Activated T-cell treated with anti-CD3 and anti-CD28 coated beads, Interleukin-2, amount 50 U/mL, for 72 hours (primary cell): ENCODE measurements at regions not wholly inside any gene's neighbourhood (a gene's known extent, or its start where the extent isn't known, plus 50 kb on each side); places are given as distances from the start of the nearest gene placed in this dataset.

Source experiments
- ATAC-seq, 2 donors: fragments of 150-1000 bp; cut with Tn5 transposase; replicated peaks in 1 of 2; 2 replicates each; pipeline ENCODE4 v1.10.0; 2021; ENCODE audit warnings: moderate library complexity in 2 of 2, mild to moderate bottlenecking in 1 of 2
- DNase-seq, 2 donors: peaks; one replicate each; pipeline ENCODE4 v3.0.0; 2021 to 2022; ENCODE audit warnings: mixed read lengths in 1 of 2
- H3K27ac Mint-ChIP-seq: one replicate; pipeline ENCODE4 v1.8.0; 2022; ENCODE audit warnings: mild to moderate bottlenecking, moderate library complexity, mixed read lengths
- H3K27me3 Mint-ChIP-seq: one replicate; pipeline ENCODE4 v1.8.0; 2022; ENCODE audit warnings: low read depth, mixed read lengths
- H3K36me3 Mint-ChIP-seq, 2 donors: one replicate each; pipeline ENCODE4 v1.8.0; 2022; ENCODE audit warnings: mixed read lengths in 2 of 2, mild to moderate bottlenecking in 1 of 2; ENCODE audit not compliant: insufficient read depth in 2 of 2
- H3K4me1 Mint-ChIP-seq: one replicate; pipeline ENCODE4 v1.8.0; 2022; ENCODE audit warnings: low read depth, mixed read lengths
- H3K4me3 Mint-ChIP-seq, 2 donors: one replicate each; pipeline ENCODE4 v1.8.0; 2022; ENCODE audit warnings: mild to moderate bottlenecking in 2 of 2, mixed read lengths in 2 of 2, moderate library complexity in 2 of 2
- H3K9me3 Mint-ChIP-seq, 2 donors: one replicate each; pipeline ENCODE4 v1.8.0; 2022; ENCODE audit warnings: mixed read lengths in 2 of 2

DNA sequence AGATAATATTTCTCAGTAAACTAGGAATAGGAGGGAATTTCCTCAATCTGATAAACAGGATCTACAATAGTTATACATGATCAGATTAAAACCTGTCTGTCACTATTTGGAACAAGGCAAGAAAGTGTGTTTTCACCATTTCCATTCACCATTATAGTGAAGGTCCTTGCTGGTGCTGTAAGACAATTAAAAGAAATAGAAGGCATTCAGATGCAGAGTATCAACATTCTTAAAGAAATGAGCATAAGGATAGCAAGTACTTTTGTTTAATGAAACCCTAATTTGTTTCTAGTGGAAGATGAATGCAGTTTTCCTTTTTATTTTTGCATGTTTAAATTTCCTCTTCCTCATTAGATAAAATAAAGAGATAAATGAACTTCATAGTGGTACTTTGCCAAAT is 693.7 kb downstream of the PLCL1 start:
- Mint-ChIP-seq H3K4me1 (no peaks in the 10 kb centered on the region), H3K27ac (no peak overlapping the region), H3K9me3 (no peaks in the 10 kb centered on the region), H3K27me3 (no peaks in the 10 kb centered on the region), H3K4me3 (no peak overlapping the region), H3K36me3 (no peaks in the 10 kb centered on the region)
- ATAC-seq, result no peak
- DNase-seq, result no peak

- no peak for DNase-seq
- no peak overlapping the region for H3K27ac Mint-ChIP-seq
- H3K36me3 Mint-ChIP-seq, result no peaks in the 10 kb centered on the region
Observed at GRCh38 chr2:198494931-198495330, 690.5 kb downstream of the PLCL1 start.

GRCh38 chr2:198490748-198491147 is 686.4 kb downstream of the PLCL1 start:
- DNase-seq (no peak), ATAC-seq (no peak)
- Mint-ChIP-seq H3K4me3 (no peak overlapping the region), H3K9me3 (no peaks in the 10 kb centered on the region), H3K4me1 (no peaks in the 10 kb centered on the region), H3K36me3 (no peaks in the 10 kb centered on the region), H3K27me3 (peaks cover 6% of the 10 kb centered on the region), H3K27ac (no peak overlapping the region)

More at GRCh38 chr2:198494931-198495330, 690.5 kb downstream of the PLCL1 start:
- Mint-ChIP-seq H3K4me3 (no peak overlapping the region), H3K27me3 (peaks cover 6% of the 10 kb centered on the region), H3K9me3 (no peaks in the 10 kb centered on the region), H3K4me1 (no peaks in the 10 kb centered on the region)
- no peak for ATAC-seq

DNA sequence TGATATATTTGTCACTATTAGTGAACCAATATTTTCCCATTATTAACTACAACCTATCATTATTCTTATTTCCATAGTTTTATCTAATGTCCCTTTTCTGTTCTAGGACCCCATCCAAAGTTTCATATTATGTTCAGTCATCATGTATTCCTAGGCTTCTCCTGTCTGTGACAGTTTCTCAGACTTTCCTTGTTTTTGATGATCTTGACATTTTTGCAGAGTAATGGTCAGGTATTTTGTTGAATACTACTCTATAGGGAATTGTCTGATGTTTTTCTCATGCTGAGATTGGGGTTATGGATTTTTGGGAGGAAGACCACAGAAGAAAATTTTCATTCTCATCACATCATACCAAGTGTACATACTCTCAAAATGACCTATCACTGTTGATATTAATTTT is 684.6 kb downstream of the PLCL1 start:
- no peak overlapping the region for H3K27ac Mint-ChIP-seq
- peaks cover 6% of the 10 kb centered on the region for H3K27me3 Mint-ChIP-seq
- H3K4me3 Mint-ChIP-seq, result no peak overlapping the region
- DNase-seq (no peak), ATAC-seq (no peak)
- no peaks in the 10 kb centered on the region for H3K4me1 Mint-ChIP-seq
- no peaks in the 10 kb centered on the region for H3K9me3 Mint-ChIP-seq
- no peaks in the 10 kb centered on the region for H3K36me3 Mint-ChIP-seq

DNA sequence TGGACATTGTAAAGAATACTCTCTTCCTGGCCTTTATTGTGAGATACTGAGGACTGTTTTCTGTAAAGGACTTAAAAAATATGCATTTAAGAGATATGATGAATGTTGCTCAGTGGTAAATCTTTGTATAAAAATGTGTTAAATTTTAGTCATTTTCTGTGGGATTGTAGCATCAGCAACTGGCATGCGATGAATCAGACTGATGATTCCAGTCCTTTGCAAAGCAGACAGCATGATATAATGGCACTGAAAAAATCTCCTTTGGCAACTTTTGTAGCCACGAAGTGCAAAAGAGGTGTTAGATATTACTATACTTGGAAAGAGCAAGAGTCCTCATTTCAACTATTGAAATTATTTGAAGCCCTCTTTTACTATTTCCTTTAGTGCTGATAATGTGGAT is 678.7 kb downstream of the PLCL1 start:
- Mint-ChIP-seq H3K4me1 (no peaks in the 10 kb centered on the region), H3K27ac (no peak overlapping the region), H3K36me3 (no peaks in the 10 kb centered on the region), H3K9me3 (no peaks in the 10 kb centered on the region), H3K4me3 (no peak overlapping the region), H3K27me3 (no peaks in the 10 kb centered on the region)
- DNase-seq (no peak), ATAC-seq (no peak)

DNA sequence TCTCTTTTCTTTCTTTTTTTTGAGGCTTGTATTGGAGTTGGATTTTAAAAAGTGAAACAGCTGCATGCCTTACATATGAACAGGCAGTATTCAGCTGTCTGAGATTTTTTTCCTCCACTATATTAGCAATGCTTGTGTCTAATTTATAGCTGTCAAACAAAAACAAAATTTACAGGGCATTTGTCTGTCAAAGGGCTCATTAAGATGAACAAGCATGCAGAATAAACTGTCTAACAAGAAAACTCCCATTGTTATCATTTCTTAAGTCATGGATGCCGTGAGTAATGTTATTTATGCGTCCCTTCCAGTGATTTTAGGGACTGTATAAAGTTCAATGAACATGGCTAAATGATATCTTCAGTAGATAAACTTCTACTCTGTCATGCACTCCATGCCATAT is 674.7 kb downstream of the PLCL1 start:
- Mint-ChIP-seq H3K27me3 (no peaks in the 10 kb centered on the region), H3K9me3 (no peaks in the 10 kb centered on the region), H3K27ac (no peak overlapping the region), H3K4me1 (no peaks in the 10 kb centered on the region), H3K4me3 (no peak overlapping the region), H3K36me3 (no peaks in the 10 kb centered on the region)
- DNase-seq (no peak), ATAC-seq (no peak)

GRCh38 chr2:198478361-198478760 is 674.0 kb downstream of the PLCL1 start:
- no peak overlapping the region for H3K4me3 Mint-ChIP-seq
- H3K9me3 Mint-ChIP-seq, result no peaks in the 10 kb centered on the region
- H3K27ac Mint-ChIP-seq, result no peak overlapping the region
- H3K36me3 Mint-ChIP-seq, result no peaks in the 10 kb centered on the region
- ATAC-seq, result no peak
- H3K27me3 Mint-ChIP-seq, result no peaks in the 10 kb centered on the region
- DNase-seq, result no peak
- no peaks in the 10 kb centered on the region for H3K4me1 Mint-ChIP-seq

- Mint-ChIP-seq H3K4me3 (no peak overlapping the region), H3K9me3 (no peaks in the 10 kb centered on the region), H3K27ac (no peak overlapping the region), H3K36me3 (no peaks in the 10 kb centered on the region), H3K27me3 (no peaks in the 10 kb centered on the region), H3K4me1 (no peaks in the 10 kb centered on the region)
- ATAC-seq (no peak), DNase-seq (no peak)
Observed at GRCh38 chr2:198476007-198476406, 671.6 kb downstream of the PLCL1 start.

- ATAC-seq, result no peak
- Mint-ChIP-seq H3K4me1 (no peaks in the 10 kb centered on the region), H3K27ac (no peak overlapping the region), H3K4me3 (no peak overlapping the region), H3K36me3 (no peaks in the 10 kb centered on the region), H3K9me3 (no peaks in the 10 kb centered on the region), H3K27me3 (peaks cover 6% of the 10 kb centered on the region)
- no peak for DNase-seq
Observed at GRCh38 chr2:198471291-198471690, 666.9 kb downstream of the PLCL1 start.

GRCh38 chr2:198468136-198468535 is 663.7 kb downstream of the PLCL1 start:
- DNase-seq, result no peak
- no peak for ATAC-seq
- Mint-ChIP-seq H3K4me3 (no peak overlapping the region), H3K27me3 (peaks cover 6% of the 10 kb centered on the region), H3K9me3 (no peaks in the 10 kb centered on the region), H3K36me3 (no peaks in the 10 kb centered on the region), H3K4me1 (no peaks in the 10 kb centered on the region), H3K27ac (no peak overlapping the region)

DNA sequence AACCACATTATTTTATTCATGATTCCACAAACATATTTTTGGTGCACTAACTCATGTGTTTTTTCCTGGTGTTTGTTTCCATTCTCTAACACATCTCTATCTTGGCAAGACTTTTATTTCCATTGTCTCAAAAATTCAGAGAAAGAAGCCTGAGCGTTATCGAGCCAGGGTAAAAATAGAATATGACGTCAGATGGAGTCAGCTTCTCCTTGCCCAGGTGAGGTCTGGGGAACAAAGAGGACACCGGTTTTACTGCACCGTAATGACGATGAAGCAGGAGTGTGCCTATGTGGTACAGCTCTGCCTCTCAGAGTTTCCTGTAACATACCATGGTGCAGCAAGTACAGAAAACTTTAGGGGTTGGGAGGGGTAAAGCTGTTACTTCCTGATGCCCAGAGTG is 661.6 kb downstream of the PLCL1 start:
- no peaks in the 10 kb centered on the region for H3K36me3 Mint-ChIP-seq
- peaks cover 6% of the 10 kb centered on the region for H3K27me3 Mint-ChIP-seq
- no peaks in the 10 kb centered on the region for H3K9me3 Mint-ChIP-seq
- DNase-seq, result no peak
- ATAC-seq, result no peak
- H3K4me3 Mint-ChIP-seq, result no peak overlapping the region
- H3K4me1 Mint-ChIP-seq, result no peaks in the 10 kb centered on the region
- no peak overlapping the region for H3K27ac Mint-ChIP-seq

DNA sequence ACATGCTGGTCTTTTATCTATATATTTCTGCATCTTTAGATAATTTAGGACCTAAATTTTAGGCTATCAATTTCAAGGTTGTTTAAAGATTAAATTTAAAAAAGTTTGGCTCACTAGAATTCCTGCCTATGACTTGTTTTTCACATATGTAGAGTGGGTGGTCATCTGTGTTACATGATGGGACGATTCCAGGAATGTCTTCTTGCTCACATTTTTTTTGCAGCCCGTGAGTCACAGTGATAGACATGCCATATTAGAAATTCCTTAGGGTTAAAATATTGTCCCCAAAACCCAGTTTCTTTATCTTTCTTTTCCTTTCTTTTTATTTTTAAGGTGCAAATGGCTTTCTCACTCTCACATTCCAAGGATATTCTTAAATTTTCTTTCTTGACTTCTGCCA is 652.0 kb downstream of the PLCL1 start:
- H3K4me1 Mint-ChIP-seq, result no peaks in the 10 kb centered on the region
- no peaks in the 10 kb centered on the region for H3K36me3 Mint-ChIP-seq
- DNase-seq (no peak), ATAC-seq (no peak)
- H3K9me3 Mint-ChIP-seq, result no peaks in the 10 kb centered on the region
- no peak overlapping the region for H3K4me3 Mint-ChIP-seq
- no peak overlapping the region for H3K27ac Mint-ChIP-seq
- peaks cover 9% of the 10 kb centered on the region for H3K27me3 Mint-ChIP-seq

DNA sequence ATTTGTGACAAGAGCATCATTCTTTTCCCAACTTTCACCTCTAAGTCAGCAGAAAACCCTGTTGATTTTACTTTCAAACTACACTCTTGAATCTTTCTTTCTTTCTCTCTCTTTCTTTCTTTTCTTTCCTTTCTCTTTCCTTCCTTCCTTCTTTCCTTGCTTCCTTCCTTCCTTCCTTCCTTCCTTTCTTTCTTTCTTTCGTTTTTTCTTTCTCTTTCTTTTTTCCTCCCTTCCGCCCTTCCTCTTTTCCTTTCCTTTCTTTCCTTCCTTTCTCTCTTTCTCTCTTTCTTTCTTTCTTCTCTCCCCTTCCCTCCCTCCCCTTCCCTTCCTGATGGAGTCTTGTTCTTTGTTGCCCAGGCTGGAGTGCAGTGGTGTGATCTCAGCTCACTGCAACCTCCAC is 649.5 kb downstream of the PLCL1 start:
- no peaks in the 10 kb centered on the region for H3K36me3 Mint-ChIP-seq
- no peaks in the 10 kb centered on the region for H3K4me1 Mint-ChIP-seq
- H3K27me3 Mint-ChIP-seq, result peaks cover 9% of the 10 kb centered on the region
- no peak overlapping the region for H3K4me3 Mint-ChIP-seq
- no peak for DNase-seq
- H3K9me3 Mint-ChIP-seq, result no peaks in the 10 kb centered on the region
- H3K27ac Mint-ChIP-seq, result no peak overlapping the region
- ATAC-seq, result no peak

DNA sequence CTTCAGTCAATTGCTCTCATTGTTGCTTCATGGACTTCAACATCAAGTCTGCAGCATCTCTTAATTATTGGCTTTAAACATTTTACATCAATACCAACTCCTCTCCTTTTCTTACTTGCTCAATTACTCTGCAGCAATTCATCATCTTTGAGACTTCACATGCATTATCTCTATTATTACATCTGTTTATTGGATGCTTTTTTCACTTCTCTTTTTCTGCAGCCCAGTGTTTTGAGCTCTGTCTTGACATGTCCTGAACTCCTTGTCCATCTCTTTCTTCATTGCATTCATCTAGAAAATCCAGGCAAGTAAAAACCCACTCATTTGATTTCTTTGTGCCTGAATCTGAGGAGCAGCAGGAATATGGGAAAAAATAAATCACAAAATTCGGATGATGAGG is 647.9 kb downstream of the PLCL1 start:
- ATAC-seq, result no peak
- no peak for DNase-seq
- Mint-ChIP-seq H3K4me3 (no peak overlapping the region), H3K4me1 (no peaks in the 10 kb centered on the region), H3K9me3 (no peaks in the 10 kb centered on the region), H3K27ac (no peak overlapping the region), H3K27me3 (peaks cover under 1% of the 10 kb centered on the region), H3K36me3 (no peaks in the 10 kb centered on the region)

DNA sequence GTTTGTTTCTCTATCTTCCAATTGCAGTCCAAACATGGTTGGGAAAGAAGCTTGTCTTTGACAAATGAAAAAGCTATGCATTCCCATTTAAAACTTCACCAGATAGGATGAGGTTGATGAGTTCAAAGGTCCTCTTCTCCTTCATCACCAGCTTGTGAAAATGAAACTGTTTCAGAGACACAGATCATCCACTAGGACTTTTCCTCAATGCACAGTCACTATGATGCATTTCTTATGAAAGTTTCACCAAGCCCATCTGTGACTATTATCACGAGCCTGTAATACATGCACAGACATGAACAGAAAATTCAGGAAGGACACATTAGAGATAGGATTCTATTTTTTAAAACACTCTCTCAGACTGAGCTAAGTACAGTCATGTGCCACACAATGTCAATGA is 644.4 kb downstream of the PLCL1 start:
- no peaks in the 10 kb centered on the region for H3K27me3 Mint-ChIP-seq
- ATAC-seq (no peak), DNase-seq (no peak)
- no peaks in the 10 kb centered on the region for H3K4me1 Mint-ChIP-seq
- no peaks in the 10 kb centered on the region for H3K9me3 Mint-ChIP-seq
- no peak overlapping the region for H3K4me3 Mint-ChIP-seq
- no peaks in the 10 kb centered on the region for H3K36me3 Mint-ChIP-seq
- H3K27ac Mint-ChIP-seq, result no peak overlapping the region
